AG09309 (cell line): ENCODE measurements at regions not wholly inside any gene's neighbourhood (a gene's known extent, or its start where the extent isn't known, plus 50 kb on each side); places are given as distances from the start of the nearest gene placed in this dataset.

ENCODE experiments used
- DNase-seq: peaks from one replicate; pipeline ENCODE4 v3.0.0-alpha.2; 2010; ENCODE audit warnings: low read depth
- H3K4me3 ChIP-seq: 2 replicates; pipeline ENCODE4 v1.5.1; 2011; ENCODE audit warnings: mild to moderate bottlenecking, low read depth, low read length, moderate library complexity; ENCODE audit not compliant: control insufficient read depth
- CTCF ChIP-seq: IDR thresholded peaks from 2 replicates; pipeline ENCODE4 v1.5.1; 2011; ENCODE audit warnings: mild to moderate bottlenecking, low read depth, low read length, inconsistent platforms; ENCODE audit not compliant: insufficient read depth, control insufficient read depth; ENCODE audit errors: missing control alignments

DNA sequence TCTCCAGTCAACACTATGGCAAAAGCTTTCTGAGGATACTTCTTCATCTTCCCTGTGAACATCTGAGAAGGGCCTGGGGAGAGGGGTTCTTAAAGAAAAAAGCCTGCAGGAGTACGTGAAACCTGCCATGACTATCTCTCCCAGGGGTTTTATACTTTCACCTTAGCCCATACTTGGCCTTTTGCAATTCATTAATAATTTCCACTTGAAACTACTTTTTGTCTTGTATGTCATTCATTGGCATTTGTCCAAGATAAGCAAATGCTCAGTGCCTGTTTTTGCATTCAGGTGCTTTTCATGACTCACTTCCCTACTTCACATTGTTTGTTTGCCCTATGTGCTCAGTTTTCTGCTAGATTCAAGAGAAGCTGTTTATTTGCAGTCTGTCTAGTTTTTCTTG is 580.3 kb upstream of the GJE1 start:
- TF ChIP-seq CTCF, result no peak
- H3K4me3 ChIP-seq, result no peak overlapping the region
- DNase-seq, result no peak

GRCh38 chr6:141552031-141552430 is 580.7 kb upstream of the GJE1 start:
- no peak for DNase-seq
- H3K4me3 ChIP-seq, result no peak overlapping the region
- no peak for TF ChIP-seq CTCF

GRCh38 chr6:141551318-141551717 is 581.4 kb upstream of the GJE1 start:
- no peak overlapping the region for H3K4me3 ChIP-seq
- DNase-seq, result no peak
- no peak for TF ChIP-seq CTCF

- no peak overlapping the region for H3K4me3 ChIP-seq
- no peak for TF ChIP-seq CTCF
- no peak for DNase-seq
Measured at GRCh38 chr6:141550471-141550870, 582.3 kb upstream of the GJE1 start.

GRCh38 chr6:141548966-141549365 is 583.8 kb upstream of the GJE1 start:
- DNase-seq, result no peak
- no peak for TF ChIP-seq CTCF
- H3K4me3 ChIP-seq, result no peak overlapping the region

GRCh38 chr6:141541581-141542324 is 591.0 kb upstream of the GJE1 start:
- no peak overlapping the region for H3K4me3 ChIP-seq
- TF ChIP-seq CTCF, result no peak
- DNase-seq, result no peak
